Subcutaneous abdominal adipose tissue (tissue), 5 donors: ENCODE measurements at regions not wholly inside any gene's neighbourhood (a gene's known extent, or its start where the extent isn't known, plus 50 kb on each side); places are given as distances from the start of the nearest gene placed in this dataset.

ENCODE experiments used
- H3K27ac ChIP-seq: one replicate; pipeline ENCODE4 v1.7.0; 2013; ENCODE audit warnings: low read depth, mild to moderate bottlenecking, inconsistent platforms, low read length, moderate library complexity
- H3K27me3 ChIP-seq, 5 donors: one replicate each; pipeline ENCODE4 v1.7.0; 2013; ENCODE audit warnings: low read length in 5 of 5, inconsistent platforms in 1 of 5; ENCODE audit not compliant: control insufficient read depth in 5 of 5, insufficient read depth in 4 of 5
- H3K36me3 ChIP-seq, 5 donors: one replicate each; pipeline ENCODE4 v1.7.0; 2013; ENCODE audit warnings: low read length in 5 of 5; ENCODE audit not compliant: control insufficient read depth in 5 of 5, insufficient read depth in 5 of 5
- H3K4me1 ChIP-seq, 5 donors: one replicate each; pipeline ENCODE4 v1.7.0; 2013; ENCODE audit warnings: low read length in 5 of 5, mild to moderate bottlenecking in 3 of 5, moderate library complexity in 1 of 5; ENCODE audit not compliant: control insufficient read depth in 5 of 5, insufficient read depth in 5 of 5
- H3K4me3 ChIP-seq, 5 donors: one replicate each; pipeline ENCODE4 v1.7.0; 2013; ENCODE audit warnings: low read length in 5 of 5, low read depth in 1 of 5
- H3K9ac ChIP-seq, 5 donors: one replicate each; pipeline ENCODE4 v1.7.0; 2013; ENCODE audit warnings: low read length in 5 of 5, mild to moderate bottlenecking in 4 of 5, moderate library complexity in 3 of 5
- H3K9me3 ChIP-seq, 5 donors: one replicate each; pipeline ENCODE4 v1.7.0; 2013; ENCODE audit warnings: low read length in 5 of 5; ENCODE audit not compliant: control insufficient read depth in 5 of 5
- donor health status: healthy.
- donor health status: healthy.
- donor health status: healthy.
- donor health status: healthy.
- donor health status: healthy.

- Histone ChIP-seq H3K4me1 (no peaks in the 10 kb centered on the region), H3K27me3 (no peaks in the 10 kb centered on the region), H3K36me3 (no peaks in the 10 kb centered on the region), H3K9me3 (no peaks in the 10 kb centered on the region), H3K27ac (no peak overlapping the region), H3K4me3 (no peak overlapping the region), H3K9ac (no peak overlapping the region)
These were observed 64.4 kb downstream of the CCDC54 start for GRCh38 chr3:107441617-107442016.

GRCh38 chr3:107443461-107443860 is 66.2 kb downstream of the CCDC54 start:
- Histone ChIP-seq H3K27ac (no peak overlapping the region), H3K36me3 (no peaks in the 10 kb centered on the region), H3K9ac (no peak overlapping the region), H3K4me3 (no peak overlapping the region), H3K9me3 (no peaks in the 10 kb centered on the region), H3K4me1 (no peaks in the 10 kb centered on the region), H3K27me3 (no peaks in the 10 kb centered on the region)

DNA sequence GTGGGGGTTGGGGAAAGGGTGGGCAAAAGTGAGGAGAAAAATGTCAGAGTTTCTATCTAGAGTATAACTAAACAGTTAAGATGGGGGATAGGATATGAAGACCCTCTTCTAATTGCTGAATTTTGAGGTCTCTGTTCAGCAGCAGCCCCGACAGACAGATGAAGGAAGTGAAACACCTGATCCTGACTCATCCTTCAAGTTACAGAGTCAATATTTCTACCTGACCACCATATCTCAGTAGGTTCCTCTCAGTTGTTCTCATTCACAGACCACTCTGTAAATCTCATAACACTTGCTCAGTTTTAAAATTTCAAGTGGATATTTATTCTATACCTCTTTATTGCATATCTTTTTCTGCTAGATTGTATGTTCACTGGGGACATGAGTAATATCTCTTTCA is 69.5 kb downstream of the CCDC54 start:
- no peaks in the 10 kb centered on the region for H3K27me3 ChIP-seq
- no peak overlapping the region for H3K9ac ChIP-seq
- no peaks in the 10 kb centered on the region for H3K9me3 ChIP-seq
- H3K4me3 ChIP-seq = no peak overlapping the region
- H3K27ac ChIP-seq = no peak overlapping the region
- no peaks in the 10 kb centered on the region for H3K4me1 ChIP-seq
- no peaks in the 10 kb centered on the region for H3K36me3 ChIP-seq

DNA sequence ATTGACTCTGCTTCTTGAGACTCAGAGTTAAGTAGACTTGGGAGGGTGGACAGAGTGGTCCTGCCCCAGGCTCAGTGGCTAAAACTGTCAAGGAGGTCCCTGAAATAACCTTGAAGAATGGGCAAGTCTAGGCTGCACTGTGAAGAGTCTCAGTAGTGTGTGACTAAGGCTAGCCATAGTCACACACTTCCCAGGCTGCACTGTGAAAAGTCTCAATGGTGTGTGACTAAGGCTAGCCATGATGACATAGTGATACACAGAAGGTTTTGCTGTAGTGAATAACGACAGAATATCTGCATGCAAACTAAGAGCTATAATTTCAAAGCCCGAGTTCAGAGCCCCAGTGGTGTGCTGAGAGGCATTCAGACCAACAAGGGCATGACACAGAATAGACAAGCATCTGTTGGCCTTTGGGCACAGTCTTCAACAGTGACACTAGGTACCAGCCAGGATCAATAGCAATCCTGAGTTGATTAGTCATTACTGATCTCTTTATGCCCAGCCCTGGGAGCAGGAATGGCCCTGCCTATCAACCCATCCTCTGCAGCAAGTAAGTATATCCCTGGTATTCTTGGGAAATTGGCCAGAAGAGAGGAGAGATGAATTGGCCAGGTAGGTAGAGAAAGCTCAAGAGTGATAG is 72.4 kb upstream of the BBX start:
- no peaks in the 10 kb centered on the region for H3K27me3 ChIP-seq
- no peak overlapping the region for H3K27ac ChIP-seq
- H3K4me3 ChIP-seq = no peak overlapping the region
- no peaks in the 10 kb centered on the region for H3K9me3 ChIP-seq
- no peak overlapping the region for H3K9ac ChIP-seq
- H3K36me3 ChIP-seq = no peaks in the 10 kb centered on the region
- no peaks in the 10 kb centered on the region for H3K4me1 ChIP-seq

- Histone ChIP-seq H3K4me1 (no peaks in the 10 kb centered on the region), H3K27ac (no peak overlapping the region), H3K27me3 (no peaks in the 10 kb centered on the region), H3K9ac (no peak overlapping the region), H3K36me3 (no peaks in the 10 kb centered on the region), H3K4me3 (no peak overlapping the region), H3K9me3 (no peaks in the 10 kb centered on the region)
These were observed 70.3 kb upstream of the BBX start for GRCh38 chr3:107452436-107452835.

GRCh38 chr3:107453504-107453903 is 69.3 kb upstream of the BBX start:
- no peaks in the 10 kb centered on the region for H3K36me3 ChIP-seq
- H3K4me1 ChIP-seq = no peaks in the 10 kb centered on the region
- H3K27me3 ChIP-seq = no peaks in the 10 kb centered on the region
- no peak overlapping the region for H3K4me3 ChIP-seq
- no peak overlapping the region for H3K9ac ChIP-seq
- no peaks in the 10 kb centered on the region for H3K9me3 ChIP-seq
- H3K27ac ChIP-seq = no peak overlapping the region

GRCh38 chr3:107455621-107456020 is 67.1 kb upstream of the BBX start:
- H3K4me3 ChIP-seq = no peak overlapping the region
- no peaks in the 10 kb centered on the region for H3K27me3 ChIP-seq
- H3K27ac ChIP-seq = no peak overlapping the region
- no peaks in the 10 kb centered on the region for H3K9me3 ChIP-seq
- H3K36me3 ChIP-seq = no peaks in the 10 kb centered on the region
- no peak overlapping the region for H3K9ac ChIP-seq
- H3K4me1 ChIP-seq = no peaks in the 10 kb centered on the region

DNA sequence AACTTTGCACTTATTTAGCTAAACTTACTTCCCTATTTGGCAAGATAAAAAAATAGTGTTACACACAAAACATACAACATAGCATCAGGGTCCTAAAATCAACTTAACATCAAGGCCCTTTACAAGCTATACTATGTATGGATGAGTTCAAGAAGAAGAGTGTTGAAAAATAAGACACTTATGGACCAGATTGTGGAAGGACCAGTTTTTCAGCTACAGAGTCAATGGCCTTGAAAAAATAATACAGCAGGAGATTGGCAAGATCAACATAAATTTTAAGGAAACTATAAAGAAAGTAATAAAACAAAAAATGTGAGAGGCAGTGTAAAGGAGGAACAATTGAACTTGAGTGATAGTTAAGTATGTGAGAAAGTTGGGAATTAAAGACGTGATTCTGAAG is 66.3 kb upstream of the BBX start:
- Histone ChIP-seq H3K4me1 (no peaks in the 10 kb centered on the region), H3K9me3 (no peaks in the 10 kb centered on the region), H3K27me3 (no peaks in the 10 kb centered on the region), H3K36me3 (no peaks in the 10 kb centered on the region), H3K9ac (no peak overlapping the region), H3K27ac (no peak overlapping the region), H3K4me3 (no peak overlapping the region)

- Histone ChIP-seq H3K4me3 (no peak overlapping the region), H3K4me1 (no peaks in the 10 kb centered on the region), H3K27ac (no peak overlapping the region), H3K27me3 (no peaks in the 10 kb centered on the region), H3K9ac (no peak overlapping the region), H3K9me3 (no peaks in the 10 kb centered on the region), H3K36me3 (no peaks in the 10 kb centered on the region)
These were observed 63.9 kb upstream of the BBX start for GRCh38 chr3:107458871-107459270.

DNA sequence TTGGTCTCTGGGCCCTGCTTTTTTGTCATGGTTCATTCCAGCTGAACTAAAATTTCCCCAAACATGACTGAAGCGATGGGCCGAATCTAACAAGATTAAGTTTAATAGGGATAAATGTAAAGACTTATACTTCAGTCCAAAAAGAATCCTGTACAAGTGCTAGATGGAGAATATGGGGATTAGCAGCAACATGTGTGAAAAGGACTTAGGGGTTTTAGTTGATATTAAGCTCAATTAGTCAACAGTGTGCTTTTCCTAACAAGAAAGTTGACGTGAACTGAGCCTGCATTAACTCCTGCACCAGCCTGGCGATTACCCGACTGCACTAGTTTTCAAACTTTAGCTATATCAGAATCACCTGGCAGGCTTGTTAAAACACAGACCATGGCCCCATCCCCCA is 61.0 kb upstream of the BBX start:
- Histone ChIP-seq H3K36me3 (no peaks in the 10 kb centered on the region), H3K9me3 (no peaks in the 10 kb centered on the region), H3K4me3 (no peak overlapping the region), H3K4me1 (no peaks in the 10 kb centered on the region), H3K27me3 (no peaks in the 10 kb centered on the region), H3K9ac (no peak overlapping the region), H3K27ac (no peak overlapping the region)

DNA sequence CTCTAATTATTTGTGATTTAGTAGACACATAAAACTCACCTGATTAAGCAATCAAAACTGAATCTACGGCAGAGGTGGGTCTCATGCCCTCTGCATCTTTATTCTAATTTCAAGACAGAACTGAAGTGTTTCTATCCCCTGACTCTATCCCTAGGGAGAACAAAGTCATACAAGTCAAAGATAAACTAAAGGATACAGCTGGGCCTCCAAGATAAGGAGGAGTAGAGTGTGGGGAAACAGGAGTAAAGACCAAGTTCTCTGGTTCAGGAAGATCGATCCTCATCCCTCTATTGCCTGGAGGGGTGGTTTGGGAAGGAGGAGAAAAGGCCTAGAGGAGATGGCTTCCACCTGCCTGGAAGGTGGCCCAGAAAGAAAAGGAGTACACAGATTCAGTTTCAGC is 58.7 kb upstream of the BBX start:
- Histone ChIP-seq H3K27me3 (no peaks in the 10 kb centered on the region), H3K9ac (no peak overlapping the region), H3K36me3 (no peaks in the 10 kb centered on the region), H3K9me3 (no peaks in the 10 kb centered on the region), H3K4me1 (no peaks in the 10 kb centered on the region), H3K27ac (no peak overlapping the region), H3K4me3 (no peak overlapping the region)
